Right lobe of liver (tissue), 4 donors: ENCODE measurements at regions not wholly inside any gene's neighbourhood (a gene's known extent, or its start where the extent isn't known, plus 50 kb on each side); places are given as distances from the start of the nearest gene placed in this dataset.

Experiments used
- POLR2A ChIP-seq: fragments of 450-650 bp; IDR thresholded peaks from one replicate; pipeline ENCODE4 v1.6.1; 2017; ENCODE audit warnings: antibody characterized with exemption, mild to moderate bottlenecking
- TF ChIP-seq, protein P1 (sequence below), 4 donors: fragments of 200-600 bp in 3 of 4; fragments of 450-650 bp in 1 of 4; IDR thresholded peaks; one replicate each; pipeline versions ENCODE4 v1.5.1 to v1.8.0; 2016 to 2022; ENCODE audit warnings: antibody characterized with exemption in 4 of 4, mild to moderate bottlenecking in 2 of 4
- donor health status: DM: no; HTN: no; CAD: no.
- donor health status: DM: no; HTN: no; CAD: no.
- donor health status: DM: no; HTN: yes; CAD: no.

DNA sequence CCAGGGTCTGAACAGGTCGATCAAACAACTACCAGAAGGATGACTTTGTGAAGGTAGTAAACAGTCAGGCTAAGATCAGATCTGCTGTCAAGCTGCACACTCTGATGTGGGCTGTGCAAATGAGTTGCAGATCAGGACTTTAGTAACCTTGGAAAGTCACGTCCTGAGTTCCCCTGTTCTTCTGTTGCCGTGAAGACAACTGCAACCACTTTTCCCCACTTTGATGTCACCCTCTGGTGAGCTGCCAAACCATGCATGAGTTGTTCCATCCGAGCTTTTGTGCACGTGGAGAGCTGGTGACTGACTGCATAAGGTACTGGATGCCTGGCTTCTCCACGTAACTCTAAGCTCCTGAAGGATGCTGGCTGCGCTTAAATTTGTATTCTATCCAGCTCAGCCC lies 111.0 kb downstream of the CD83 start:
- TF ChIP-seq, protein P1, sequence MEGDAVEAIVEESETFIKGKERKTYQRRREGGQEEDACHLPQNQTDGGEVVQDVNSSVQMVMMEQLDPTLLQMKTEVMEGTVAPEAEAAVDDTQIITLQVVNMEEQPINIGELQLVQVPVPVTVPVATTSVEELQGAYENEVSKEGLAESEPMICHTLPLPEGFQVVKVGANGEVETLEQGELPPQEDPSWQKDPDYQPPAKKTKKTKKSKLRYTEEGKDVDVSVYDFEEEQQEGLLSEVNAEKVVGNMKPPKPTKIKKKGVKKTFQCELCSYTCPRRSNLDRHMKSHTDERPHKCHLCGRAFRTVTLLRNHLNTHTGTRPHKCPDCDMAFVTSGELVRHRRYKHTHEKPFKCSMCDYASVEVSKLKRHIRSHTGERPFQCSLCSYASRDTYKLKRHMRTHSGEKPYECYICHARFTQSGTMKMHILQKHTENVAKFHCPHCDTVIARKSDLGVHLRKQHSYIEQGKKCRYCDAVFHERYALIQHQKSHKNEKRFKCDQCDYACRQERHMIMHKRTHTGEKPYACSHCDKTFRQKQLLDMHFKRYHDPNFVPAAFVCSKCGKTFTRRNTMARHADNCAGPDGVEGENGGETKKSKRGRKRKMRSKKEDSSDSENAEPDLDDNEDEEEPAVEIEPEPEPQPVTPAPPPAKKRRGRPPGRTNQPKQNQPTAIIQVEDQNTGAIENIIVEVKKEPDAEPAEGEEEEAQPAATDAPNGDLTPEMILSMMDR (IDR thresholded peaks at IDR 0.05) = no peak
- TF ChIP-seq POLR2A = no peak
